Caco-2 (cell line): ENCODE measurements at regions not wholly inside any gene's neighbourhood (a gene's known extent, or its start where the extent isn't known, plus 50 kb on each side); places are given as distances from the start of the nearest gene placed in this dataset.

Experiments
- BruUV-seq: library from RNA; stranded (reverse); fragments of 400-500 nt; replicated peaks from 2 replicates; lab custom pipeline; 2021; lab: Mats Ljungman, UMichigan
- CTCF ChIA-PET: fragments of 300-600 bp; sonication (Branson Sonifier 250); formaldehyde crosslinking; loops from one replicate; lab custom pipeline; 2022; ENCODE audit warnings: antibody characterized with exemption; lab: Charles Lee
- POLR2A ChIA-PET: fragments of 300-600 bp; sonication (Branson Sonifier 250); formaldehyde crosslinking; loops from one replicate; lab custom pipeline; 2022; ENCODE audit warnings: antibody characterized with exemption; lab: Charles Lee
- DNase-seq, 2 experiments: peaks; one replicate each; pipeline versions ENCODE4 v3.0.0 to v3.0.0-alpha.2; 2020 to 2022
- H3K27me3 ChIP-seq: replicated peaks from 2 replicates; pipeline ENCODE4 v1.6.0; 2011; ENCODE audit warnings: low read length; ENCODE audit not compliant: control insufficient read depth, insufficient read depth
- H3K36me3 ChIP-seq: 2 replicates; pipeline ENCODE4 v1.5.1; 2011; ENCODE audit warnings: low read length; ENCODE audit not compliant: control insufficient read depth, insufficient read depth
- H3K4me1 ChIP-seq: fragments of 250-450 bp; sonication (Bioruptor Pico); 2 replicates; pipeline ENCODE4 v1.5.1; 2020; ENCODE audit warnings: mild to moderate bottlenecking
- H3K4me3 ChIP-seq: 2 replicates; pipeline ENCODE4 v1.5.1; 2011; ENCODE audit warnings: low read depth, mild to moderate bottlenecking, control low read depth, low read length
- H3K9me3 ChIP-seq: fragments of 250-450 bp; sonication (Bioruptor Pico); 2 replicates; pipeline ENCODE4 v1.5.1; 2020; ENCODE audit warnings: mild to moderate bottlenecking, moderate library complexity
- H3K27ac Mint-ChIP-seq: one replicate; pipeline ENCODE4 v1.8.0; 2022; ENCODE audit warnings: mixed read lengths; ENCODE audit not compliant: unreplicated experiment
- H3K27me3 Mint-ChIP-seq: one replicate; pipeline ENCODE4 v1.8.0; 2022; ENCODE audit warnings: mixed read lengths; ENCODE audit not compliant: insufficient read depth, unreplicated experiment
- H3K36me3 Mint-ChIP-seq: one replicate; pipeline ENCODE4 v1.8.0; 2022; ENCODE audit warnings: mild to moderate bottlenecking, mixed read lengths; ENCODE audit not compliant: insufficient read depth, unreplicated experiment
- H3K4me1 Mint-ChIP-seq: one replicate; pipeline ENCODE4 v1.8.0; 2022; ENCODE audit warnings: low read depth, mixed read lengths; ENCODE audit not compliant: unreplicated experiment
- H3K4me3 Mint-ChIP-seq: one replicate; pipeline ENCODE4 v1.8.0; 2022; ENCODE audit warnings: mild to moderate bottlenecking, moderate library complexity, mixed read lengths; ENCODE audit not compliant: unreplicated experiment
- H3K9me3 Mint-ChIP-seq: one replicate; pipeline ENCODE4 v1.8.0; 2022; ENCODE audit warnings: mixed read lengths; ENCODE audit not compliant: unreplicated experiment
- intact Hi-C: fragments of 100-400 bp; cut with micrococcal nuclease; formaldehyde crosslinking; loops from one replicate; pipeline ENCODE4 v1.10.0; 2022; ENCODE audit not compliant: unreplicated experiment
- TF ChIP-seq, protein P1 (sequence below), 2 experiments: fragments of 200-600 bp in 1 of 2; IDR thresholded peaks; 1 replicate in 1 of 2; 2 replicates in 1 of 2; pipeline versions ENCODE4 v1.5.1 to v1.8.0; 2011 to 2022; ENCODE audit warnings: antibody characterized with exemption in 1 of 2, control low read depth in 1 of 2, inconsistent platforms in 1 of 2, low read depth in 1 of 2, low read length in 1 of 2, mild to moderate bottlenecking in 1 of 2, moderate library complexity in 1 of 2; ENCODE audit not compliant: insufficient read depth in 1 of 2, severe bottlenecking in 1 of 2, unreplicated experiment in 1 of 2

DNA sequence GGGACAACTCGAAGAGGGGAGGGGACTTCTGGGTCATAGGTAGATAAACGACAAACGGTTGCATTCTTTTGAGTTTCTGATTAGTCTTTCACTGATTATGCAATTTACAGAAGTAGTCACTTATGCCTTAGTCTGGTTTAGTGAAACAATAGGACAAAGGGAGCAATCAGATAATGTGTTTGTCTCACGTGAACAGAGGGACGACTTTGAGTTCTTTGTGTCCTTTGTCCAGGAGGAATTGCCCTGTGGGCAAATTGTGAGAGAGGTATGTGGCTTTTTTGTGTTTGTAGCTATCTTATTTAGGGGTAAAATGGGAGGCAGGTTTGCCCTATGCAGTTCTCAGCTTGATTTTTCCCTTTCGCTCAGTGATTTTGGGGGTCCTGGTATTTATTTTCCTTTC lies 362.9 kb upstream of the PCDH20 start:
- CTCF ChIA-PET, result no interaction called here
- H3K27ac Mint-ChIP-seq, result no peak overlapping the region
- no peak overlapping the region for H3K4me3 Mint-ChIP-seq

DNA sequence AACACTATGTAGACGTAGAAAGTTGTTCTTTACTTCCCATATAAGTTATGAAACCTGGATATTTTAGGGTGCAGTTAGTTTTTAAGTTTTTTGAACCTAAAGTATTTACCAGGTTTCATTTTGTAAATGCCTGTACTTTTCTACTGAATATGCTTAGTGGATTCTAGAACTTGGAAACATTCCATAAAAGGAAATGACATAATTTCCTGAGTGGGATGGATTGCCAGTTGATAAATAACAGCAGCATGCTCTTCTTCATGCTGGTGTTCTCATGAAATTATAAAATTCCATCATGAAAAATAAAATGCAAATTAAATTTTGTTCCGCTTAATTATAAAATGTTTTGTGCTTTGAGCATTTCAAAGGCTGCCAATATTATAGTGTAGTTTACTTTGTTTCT lies 362.2 kb upstream of the PCDH20 start:
- Histone ChIP-seq H3K36me3 (no peaks in the 10 kb centered on the region), H3K27me3 (no peaks in the 10 kb centered on the region), H3K4me1 (no peaks in the 10 kb centered on the region), H3K9me3 (no peaks in the 10 kb centered on the region), H3K4me3 (no peak overlapping the region)
- no peaks in the 10 kb centered on the region for H3K36me3 Mint-ChIP-seq
- DNase-seq, result no peak
- H3K4me3 Mint-ChIP-seq, result no peak overlapping the region
- peaks cover 8% of the 10 kb centered on the region for H3K4me1 Mint-ChIP-seq
- intact Hi-C loops, result no loop called here
- H3K27ac Mint-ChIP-seq, result no peak overlapping the region
- no peaks in the 10 kb centered on the region for H3K9me3 Mint-ChIP-seq
- no TSS peak for BruUV-seq
- no peaks in the 10 kb centered on the region for H3K27me3 Mint-ChIP-seq
- POLR2A ChIA-PET, result no interaction called here
- CTCF ChIA-PET, result no interaction called here
- TF ChIP-seq, protein P1, sequence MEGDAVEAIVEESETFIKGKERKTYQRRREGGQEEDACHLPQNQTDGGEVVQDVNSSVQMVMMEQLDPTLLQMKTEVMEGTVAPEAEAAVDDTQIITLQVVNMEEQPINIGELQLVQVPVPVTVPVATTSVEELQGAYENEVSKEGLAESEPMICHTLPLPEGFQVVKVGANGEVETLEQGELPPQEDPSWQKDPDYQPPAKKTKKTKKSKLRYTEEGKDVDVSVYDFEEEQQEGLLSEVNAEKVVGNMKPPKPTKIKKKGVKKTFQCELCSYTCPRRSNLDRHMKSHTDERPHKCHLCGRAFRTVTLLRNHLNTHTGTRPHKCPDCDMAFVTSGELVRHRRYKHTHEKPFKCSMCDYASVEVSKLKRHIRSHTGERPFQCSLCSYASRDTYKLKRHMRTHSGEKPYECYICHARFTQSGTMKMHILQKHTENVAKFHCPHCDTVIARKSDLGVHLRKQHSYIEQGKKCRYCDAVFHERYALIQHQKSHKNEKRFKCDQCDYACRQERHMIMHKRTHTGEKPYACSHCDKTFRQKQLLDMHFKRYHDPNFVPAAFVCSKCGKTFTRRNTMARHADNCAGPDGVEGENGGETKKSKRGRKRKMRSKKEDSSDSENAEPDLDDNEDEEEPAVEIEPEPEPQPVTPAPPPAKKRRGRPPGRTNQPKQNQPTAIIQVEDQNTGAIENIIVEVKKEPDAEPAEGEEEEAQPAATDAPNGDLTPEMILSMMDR (IDR thresholded peaks at IDR 0.05; ENCODE audit: insufficient read depth in 1 of 2, low read depth in 1 of 2, low read length in 1 of 2, severe bottlenecking in 1 of 2, unreplicated experiment in 1 of 2), result no peak

More for the DNA sequence above, 362.9 kb upstream of the PCDH20 start:
- Mint-ChIP-seq H3K9me3 (no peaks in the 10 kb centered on the region), H3K4me1 (peaks cover 8% of the 10 kb centered on the region), H3K27me3 (no peaks in the 10 kb centered on the region), H3K36me3 (no peaks in the 10 kb centered on the region)
- BruUV-seq, result no TSS peak
- H3K27me3 ChIP-seq, result no peaks in the 10 kb centered on the region
- no peaks in the 10 kb centered on the region for H3K4me1 ChIP-seq
- intact Hi-C loops, result no loop called here
- H3K9me3 ChIP-seq, result no peaks in the 10 kb centered on the region
- no peak for DNase-seq
- H3K36me3 ChIP-seq, result no peaks in the 10 kb centered on the region
- no peak overlapping the region for H3K4me3 ChIP-seq
- TF ChIP-seq, protein P1 (IDR thresholded peaks at IDR 0.05; ENCODE audit: insufficient read depth in 1 of 2, low read depth in 1 of 2, low read length in 1 of 2, severe bottlenecking in 1 of 2, unreplicated experiment in 1 of 2), result no peak
- POLR2A ChIA-PET, result no interaction called here

DNA sequence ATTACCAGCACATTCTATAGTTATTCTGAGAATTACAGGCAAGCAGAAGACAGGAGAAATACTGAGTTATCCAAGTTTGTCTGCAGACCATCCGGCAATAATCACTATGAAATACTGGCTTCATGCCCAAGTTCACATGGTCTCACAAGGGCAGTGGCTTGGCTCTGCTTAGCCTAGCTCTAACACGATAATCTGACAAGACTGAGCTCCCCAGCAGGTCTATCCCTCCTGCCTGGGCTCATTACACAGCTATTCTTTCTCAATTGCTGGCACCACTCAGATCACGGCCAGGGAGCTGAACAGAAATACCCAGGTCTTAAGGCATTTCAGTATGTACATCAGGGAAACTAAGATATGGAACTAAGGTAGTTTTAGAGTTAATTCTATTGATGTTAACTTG lies 361.6 kb upstream of the PCDH20 start:
- Histone ChIP-seq H3K27me3 (no peaks in the 10 kb centered on the region), H3K4me1 (no peaks in the 10 kb centered on the region), H3K9me3 (no peaks in the 10 kb centered on the region), H3K36me3 (no peaks in the 10 kb centered on the region), H3K4me3 (no peak overlapping the region)
- ChIA-PET CTCF (no interaction called here), POLR2A (no interaction called here)
- DNase-seq, result no peak
- BruUV-seq, result no TSS peak
- Mint-ChIP-seq H3K27me3 (no peaks in the 10 kb centered on the region), H3K9me3 (no peaks in the 10 kb centered on the region), H3K36me3 (no peaks in the 10 kb centered on the region), H3K4me3 (no peak overlapping the region), H3K4me1 (peaks cover 8% of the 10 kb centered on the region), H3K27ac (no peak overlapping the region)
- intact Hi-C loops, result no loop called here
- TF ChIP-seq, protein P1 (IDR thresholded peaks at IDR 0.05; ENCODE audit: insufficient read depth in 1 of 2, low read depth in 1 of 2, low read length in 1 of 2, severe bottlenecking in 1 of 2, unreplicated experiment in 1 of 2), result no peak
